GM12878 (cell line): ENCODE measurements at regions not wholly inside any gene's neighbourhood (a gene's known extent, or its start where the extent isn't known, plus 50 kb on each side); places are given as distances from the start of the nearest gene placed in this dataset.

Experiments
- ATAC-seq: fragments of 200-7000 bp; cut with Tn5 transposase; 3 replicates; pipeline ENCODE4 v1.9.1; 2020; ENCODE audit warnings: mild to moderate bottlenecking, moderate library complexity
- BruUV-seq: library from RNA; stranded (reverse); fragments of 400-500 nt; replicated peaks from 2 replicates; lab custom pipeline; 2021; lab: Mats Ljungman, UMichigan
- CTCF ChIA-PET: fragments of 300-600 bp; sonication (Branson Sonifier 250); formaldehyde crosslinking; extraction: SDS; loops from one replicate; lab custom pipeline; 2021; ENCODE audit warnings: inconsistent platforms; lab: Yijun Ruan, JAX
- POLR2A ChIA-PET: fragments of 350-600 bp; formaldehyde crosslinking; extraction: SDS; loops from one replicate; lab custom pipeline; 2021; ENCODE audit warnings: inconsistent platforms; lab: Charles Lee
- RAD21 ChIA-PET: fragments of 300-600 bp; sonication (Branson Sonifier 250); formaldehyde crosslinking; loops from one replicate; lab custom pipeline; 2023; ENCODE audit warnings: antibody characterized with exemption; ENCODE audit not compliant: unreplicated experiment; lab: Charles Lee
- SMC1A ChIA-PET: fragments of 300-600 bp; sonication (Branson Sonifier 250); formaldehyde crosslinking; loops from one replicate; lab custom pipeline; 2023; ENCODE audit not compliant: unreplicated experiment, uncharacterized antibody; lab: Charles Lee
- DNase-seq: peaks from one replicate; pipeline ENCODE4 v3.0.0-alpha.2; 2011; ENCODE audit warnings: low read depth, low spot score
- FAIRE-seq: peaks from 3 replicates; lab custom pipeline; 2011; peaks lifted over from hg19 to GRCh38; lab: Jason Lieb, UNC
- H2AFZ ChIP-seq: 2 replicates; pipeline ENCODE4 v1.6.0; 2011; ENCODE audit warnings: low read depth, low read length, control low read depth; ENCODE audit not compliant: control insufficient read depth
- H3K27ac ChIP-seq: 2 replicates; pipeline ENCODE4 v1.5.1; 2011; ENCODE audit warnings: control low read depth; ENCODE audit not compliant: control insufficient read depth, insufficient read depth
- H3K27me3 ChIP-seq, 2 experiments: replicated peaks in 1 of 2; 2 replicates each; pipeline versions ENCODE4 v1.6.0 to v1.6.1; 2011; ENCODE audit warnings: low read length in 1 of 2; ENCODE audit not compliant: control insufficient read depth in 2 of 2, insufficient read depth in 2 of 2
- H3K36me3 ChIP-seq, 2 experiments: 2 replicates each; pipeline ENCODE4 v1.5.1; 2011; ENCODE audit warnings: low read length in 1 of 2; ENCODE audit not compliant: control insufficient read depth in 2 of 2, insufficient read depth in 2 of 2
- H3K4me1 ChIP-seq: 2 replicates; pipeline ENCODE4 v1.6.1; 2011; ENCODE audit warnings: mild to moderate bottlenecking, low read length, moderate library complexity, mixed read lengths; ENCODE audit not compliant: control insufficient read depth, insufficient read depth
- H3K4me2 ChIP-seq: 2 replicates; pipeline ENCODE4 v1.6.0; 2011; ENCODE audit warnings: control low read depth; ENCODE audit not compliant: control insufficient read depth, insufficient read depth
- H3K4me3 ChIP-seq: fragments of 200-600 bp; sonication (generic); 2 replicates; pipeline ENCODE4 v1.5.1; 2016
- H3K79me2 ChIP-seq: 2 replicates; pipeline ENCODE4 v1.6.0; 2011; ENCODE audit warnings: low read length; ENCODE audit not compliant: control insufficient read depth, insufficient read depth
- H3K9ac ChIP-seq: 2 replicates; pipeline ENCODE4 v1.8.0; 2011; ENCODE audit warnings: low read length, control low read depth, mixed read lengths; ENCODE audit not compliant: control insufficient read depth, insufficient read depth
- H3K9me3 ChIP-seq: replicated peaks from 3 replicates; pipeline ENCODE4 v1.5.1; 2011; ENCODE audit warnings: mild to moderate bottlenecking, low read length; ENCODE audit not compliant: control insufficient read depth, insufficient read depth
- H4K20me1 ChIP-seq: 2 replicates; pipeline ENCODE4 v1.6.0; 2011; ENCODE audit not compliant: control insufficient read depth, insufficient read depth
- ASH2L ChIP-seq: fragments of 300-600, 200-600 bp; sonication (generic); IDR thresholded peaks from 2 replicates; pipeline ENCODE4 v1.6.1; 2017; ENCODE audit warnings: low read depth, mild to moderate bottlenecking, borderline replicate concordance
- ATF7 ChIP-seq: fragments of 450-650 bp; IDR thresholded peaks from 2 replicates; pipeline ENCODE4 v1.6.1; 2016; ENCODE audit warnings: low read depth, mild to moderate bottlenecking
- BHLHE40 ChIP-seq, 2 experiments: fragments of 450-650 bp in 1 of 2; IDR thresholded peaks; 2 replicates each; pipeline ENCODE4 v1.6.1; 2011 to 2017; ENCODE audit warnings: low read depth in 2 of 2, borderline replicate concordance in 1 of 2, improper control_type of control experiment in 1 of 2, low read length in 1 of 2, mild to moderate bottlenecking in 1 of 2
- CHD4 ChIP-seq: fragments of 200-600 bp; sonication (generic); IDR thresholded peaks from 2 replicates; pipeline ENCODE4 v1.6.1; 2016; ENCODE audit warnings: mild to moderate bottlenecking
- E2F4 ChIP-seq: IDR thresholded peaks from 2 replicates; pipeline ENCODE4 v1.6.1; 2012; ENCODE audit warnings: low read depth, low read length, improper control_type of control experiment
- ESRRA ChIP-seq: IDR thresholded peaks from 2 replicates; pipeline ENCODE4 v1.6.1; 2012; ENCODE audit warnings: mild to moderate bottlenecking, low read length, improper control_type of control experiment
- GATAD2B ChIP-seq: fragments of 450-650 bp; conservative IDR thresholded peaks from 2 replicates; pipeline ENCODE4 v1.6.1; 2017; ENCODE audit warnings: low read depth, mild to moderate bottlenecking, moderate library complexity
- HDGF ChIP-seq: fragments of 450-650 bp; IDR thresholded peaks from 2 replicates; pipeline ENCODE4 v1.6.1; 2016; ENCODE audit warnings: antibody characterized with exemption
- IRF5 ChIP-seq: fragments of 450-650 bp; IDR thresholded peaks from 2 replicates; pipeline ENCODE4 v1.6.1; 2017; ENCODE audit warnings: borderline replicate concordance
- KDM1A ChIP-seq: fragments of 200-600 bp; sonication (generic); IDR thresholded peaks from 2 replicates; pipeline ENCODE4 v1.6.1; 2016; ENCODE audit warnings: borderline replicate concordance
- MTA2 ChIP-seq: fragments of 450-650 bp; IDR thresholded peaks from 2 replicates; pipeline ENCODE4 v1.6.1; 2016; ENCODE audit warnings: low read depth, mild to moderate bottlenecking, moderate library complexity
- NFXL1 ChIP-seq: fragments of 450-650 bp; IDR thresholded peaks from 2 replicates; pipeline ENCODE4 v1.6.1; 2017; ENCODE audit warnings: antibody characterized with exemption, mild to moderate bottlenecking, borderline replicate concordance
- SIN3A ChIP-seq: IDR thresholded peaks from 2 replicates; pipeline ENCODE4 v1.6.1; 2012; ENCODE audit warnings: low read depth, low read length, improper control_type of control experiment
- SIX5 ChIP-seq: IDR thresholded peaks from 2 replicates; pipeline ENCODE4 v1.6.1; 2011; ENCODE audit warnings: mild to moderate bottlenecking, low read depth, low read length, moderate library complexity; ENCODE audit not compliant: severe bottlenecking
- SREBF2 ChIP-seq: IDR thresholded peaks from 2 replicates; pipeline ENCODE4 v1.6.1; 2012; ENCODE audit warnings: mild to moderate bottlenecking, low read length
- STAT1 ChIP-seq: fragments of 450-650 bp; conservative IDR thresholded peaks from 2 replicates; pipeline ENCODE4 v1.6.1; 2014; ENCODE audit warnings: antibody characterized with exemption, mild to moderate bottlenecking
- WGBS: methylation state at CpG from one replicate; pipeline ENCODE4 v1.1.6; 2016; ENCODE audit warnings: low lambda C conversion rate; ENCODE audit not compliant: insufficient replicate concordance, insufficient coverage; ENCODE audit errors: missing lambda C conversion rate; 5-methylcytosine and 5-hydroxymethylcytosine counted together
- in situ Hi-C: fragments of 300-500 bp; cut with MboI; formaldehyde crosslinking; loops from 9 replicates; pipeline ENCODE4 v1.14.3; 2018; ENCODE audit warnings: mixed read lengths
- intact Hi-C: fragments of 100-400 bp; cut with micrococcal nuclease; formaldehyde crosslinking; loops from one replicate; pipeline ENCODE4 v1.14.2; 2022; ENCODE audit not compliant: unreplicated experiment
- TF ChIP-seq, protein P1 (sequence below): IDR thresholded peaks from 2 replicates; pipeline ENCODE4 v1.6.1; 2011; ENCODE audit warnings: borderline replicate concordance, low read depth, mild to moderate bottlenecking, moderate library complexity, mixed read lengths, low read length; ENCODE audit not compliant: insufficient read depth; ENCODE audit errors: extremely low read length

DNA sequence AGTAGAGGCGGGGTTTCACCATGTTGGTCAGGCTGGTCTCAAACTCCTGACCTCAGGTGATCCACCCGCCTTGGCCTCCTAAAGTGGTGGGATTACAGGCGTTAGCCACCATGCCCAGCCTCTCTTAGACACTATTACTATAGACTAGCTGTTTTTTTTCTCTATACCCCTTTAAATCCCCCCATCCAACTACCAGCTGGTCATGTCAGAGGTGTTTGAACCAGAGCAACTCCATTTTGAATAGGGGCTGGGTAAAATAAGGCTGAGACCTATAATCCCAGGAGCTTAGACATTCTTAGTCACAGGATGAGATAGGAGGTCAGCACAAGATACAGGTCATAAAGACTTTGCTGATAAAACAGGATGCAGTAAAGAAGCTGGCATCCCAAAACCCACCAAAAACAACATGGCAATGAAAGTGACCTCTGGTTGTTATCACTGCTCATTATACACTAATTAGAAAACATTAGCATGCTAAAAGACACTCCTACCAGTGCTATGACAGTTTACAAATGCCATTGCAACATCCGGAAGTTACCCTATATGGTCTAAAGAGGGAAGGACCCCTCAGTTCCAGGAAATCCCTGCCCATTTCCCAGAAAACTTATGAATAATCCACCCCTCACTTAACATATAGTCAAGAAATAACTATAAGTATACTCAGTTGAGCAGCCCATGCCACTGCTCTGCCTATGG lies 57.8 kb upstream of the GPD1L start (continued):
- TF ChIP-seq CHD4: no peak
- TF ChIP-seq BHLHE40 (IDR thresholded peaks at IDR 0.05; ENCODE audit: borderline replicate concordance in 1 of 2, low read depth in 2 of 2, low read length in 1 of 2): no peak
- no peak for TF ChIP-seq SIX5
- no peak for TF ChIP-seq KDM1A
- TF ChIP-seq GATAD2B: no peak
- no peak for TF ChIP-seq ATF7
- no peak for TF ChIP-seq ESRRA
- TF ChIP-seq SREBF2: no peak
- no peak for TF ChIP-seq ASH2L
- no peak for TF ChIP-seq SIN3A
- TF ChIP-seq, all 136 proteins: peak for 0

- RAD21 ChIA-PET: no interaction called here
- H3K36me3 ChIP-seq: no peaks in the 10 kb centered on the region
- ATAC-seq: no peak
- intact Hi-C loops: no loop called here
- no TSS peak for BruUV-seq
- 29% methylated on average over 1 of the region's 1 CpG for WGBS
- DNase-seq: no peak
- H3K4me3 ChIP-seq: no peak overlapping the region
- no peaks in the 10 kb centered on the region for H3K79me2 ChIP-seq
- no peaks in the 10 kb centered on the region for H3K9me3 ChIP-seq
- H3K4me2 ChIP-seq: no peak overlapping the region
- POLR2A ChIA-PET: no interaction called here
- in situ Hi-C loops: no loop called here
- no peak overlapping the region for H3K27ac ChIP-seq
- H2AFZ ChIP-seq: no peak overlapping the region
- SMC1A ChIA-PET: interaction anchor here (0.9 kb wide), 1 partner anchor 50 kb away, joined by 3 read pairs; no protein-coding TSS in a partner anchor
- H3K27me3 ChIP-seq: no peaks in the 10 kb centered on the region
- no peak for FAIRE-seq
- H4K20me1 ChIP-seq: no peaks in the 10 kb centered on the region
- CTCF ChIA-PET: interaction anchor here (0.6 to 1.3 kb wide), 2 partner anchors 25 to 31 kb away, joined by 3 read pairs; no protein-coding TSS in a partner anchor
- no peak overlapping the region for H3K9ac ChIP-seq
- H3K4me1 ChIP-seq: no peaks in the 10 kb centered on the region
- TF ChIP-seq, protein P1, sequence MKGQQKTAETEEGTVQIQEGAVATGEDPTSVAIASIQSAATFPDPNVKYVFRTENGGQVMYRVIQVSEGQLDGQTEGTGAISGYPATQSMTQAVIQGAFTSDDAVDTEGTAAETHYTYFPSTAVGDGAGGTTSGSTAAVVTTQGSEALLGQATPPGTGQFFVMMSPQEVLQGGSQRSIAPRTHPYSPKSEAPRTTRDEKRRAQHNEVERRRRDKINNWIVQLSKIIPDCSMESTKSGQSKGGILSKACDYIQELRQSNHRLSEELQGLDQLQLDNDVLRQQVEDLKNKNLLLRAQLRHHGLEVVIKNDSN: no peak
- TF ChIP-seq CHD4 (no peak), HDGF (no peak), E2F4 (no peak), NFXL1 (no peak), IRF5 (no peak), ATF7 (no peak), STAT1 (no peak), MTA2 (no peak)
Measured at GRCh38 chr3:32049916-32050315, 56.5 kb upstream of the GPD1L start.
